ENCODE measurements at regions not wholly inside any gene's neighbourhood (a gene's known extent, or its start where the extent isn't known, plus 50 kb on each side); places are given as distances from the start of the nearest gene placed in this dataset.

DNA sequence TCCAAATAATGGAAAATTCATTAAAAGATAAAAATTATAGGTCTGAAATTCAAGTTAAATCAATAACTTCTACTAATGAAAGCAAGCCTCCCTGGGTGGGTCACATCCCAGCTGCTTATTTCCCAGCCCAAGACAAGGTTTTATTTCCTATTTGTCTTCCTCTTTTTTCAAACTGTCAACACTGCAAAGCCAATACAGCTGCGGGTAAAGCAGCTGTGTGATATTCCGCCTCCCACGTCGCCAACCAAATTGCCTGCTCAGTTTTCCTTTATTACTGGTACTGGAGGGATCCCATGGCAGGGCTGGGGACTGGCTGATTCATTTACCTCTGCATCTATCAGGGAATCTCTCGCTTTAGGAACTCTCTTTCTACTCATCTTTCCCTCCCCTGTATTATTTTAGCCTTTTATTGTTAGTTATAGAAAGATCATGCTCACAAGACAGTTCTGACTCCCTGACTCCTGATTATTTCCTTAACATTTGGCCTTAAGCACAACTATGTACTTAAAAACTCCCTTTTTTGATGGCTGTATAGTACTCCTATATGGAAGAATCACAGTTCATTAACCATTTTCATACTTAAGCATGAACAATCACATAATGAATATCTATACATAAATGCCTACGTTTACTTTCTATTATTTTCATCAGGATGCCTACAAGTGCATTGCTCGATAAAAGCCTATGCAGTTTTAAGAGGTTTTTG lies 253.1 kb downstream of the CDCA7 start:
- H3K4me3 ChIP-seq (ENCODE audit: low read depth, low read length) = no peak overlapping the region
- TF ChIP-seq, protein P1, sequence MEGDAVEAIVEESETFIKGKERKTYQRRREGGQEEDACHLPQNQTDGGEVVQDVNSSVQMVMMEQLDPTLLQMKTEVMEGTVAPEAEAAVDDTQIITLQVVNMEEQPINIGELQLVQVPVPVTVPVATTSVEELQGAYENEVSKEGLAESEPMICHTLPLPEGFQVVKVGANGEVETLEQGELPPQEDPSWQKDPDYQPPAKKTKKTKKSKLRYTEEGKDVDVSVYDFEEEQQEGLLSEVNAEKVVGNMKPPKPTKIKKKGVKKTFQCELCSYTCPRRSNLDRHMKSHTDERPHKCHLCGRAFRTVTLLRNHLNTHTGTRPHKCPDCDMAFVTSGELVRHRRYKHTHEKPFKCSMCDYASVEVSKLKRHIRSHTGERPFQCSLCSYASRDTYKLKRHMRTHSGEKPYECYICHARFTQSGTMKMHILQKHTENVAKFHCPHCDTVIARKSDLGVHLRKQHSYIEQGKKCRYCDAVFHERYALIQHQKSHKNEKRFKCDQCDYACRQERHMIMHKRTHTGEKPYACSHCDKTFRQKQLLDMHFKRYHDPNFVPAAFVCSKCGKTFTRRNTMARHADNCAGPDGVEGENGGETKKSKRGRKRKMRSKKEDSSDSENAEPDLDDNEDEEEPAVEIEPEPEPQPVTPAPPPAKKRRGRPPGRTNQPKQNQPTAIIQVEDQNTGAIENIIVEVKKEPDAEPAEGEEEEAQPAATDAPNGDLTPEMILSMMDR (IDR thresholded peaks at IDR 0.05; ENCODE audit: insufficient read depth, low read depth, low read length) = no peak
- no peak for DNase-seq (ENCODE audit: low read depth)

DNA sequence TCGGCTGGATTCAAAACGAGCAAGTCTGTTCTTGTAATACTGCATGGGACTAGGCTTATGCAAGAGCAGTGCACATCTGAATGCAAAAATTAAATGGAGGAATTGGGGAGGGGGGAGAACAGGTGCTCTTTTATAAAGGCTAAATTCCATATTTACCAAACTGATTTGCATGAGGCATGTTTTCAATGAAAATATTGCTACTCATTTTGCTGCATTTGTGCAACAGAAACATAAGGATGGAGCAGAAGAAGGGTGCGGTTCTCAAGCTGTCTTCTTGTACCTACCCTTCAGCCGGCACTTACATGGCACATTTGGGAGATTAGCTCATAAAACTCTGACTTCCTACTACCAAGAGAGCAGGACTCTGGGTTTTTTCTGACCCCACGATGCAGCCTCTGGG lies 256.4 kb downstream of the CDCA7 start:
- TF ChIP-seq, protein P1 (IDR thresholded peaks at IDR 0.05; ENCODE audit: insufficient read depth, low read depth, low read length) = no peak
- no peak overlapping the region for H3K4me3 ChIP-seq (ENCODE audit: low read depth, low read length)
- DNase-seq (ENCODE audit: low read depth) = no peak

DNA sequence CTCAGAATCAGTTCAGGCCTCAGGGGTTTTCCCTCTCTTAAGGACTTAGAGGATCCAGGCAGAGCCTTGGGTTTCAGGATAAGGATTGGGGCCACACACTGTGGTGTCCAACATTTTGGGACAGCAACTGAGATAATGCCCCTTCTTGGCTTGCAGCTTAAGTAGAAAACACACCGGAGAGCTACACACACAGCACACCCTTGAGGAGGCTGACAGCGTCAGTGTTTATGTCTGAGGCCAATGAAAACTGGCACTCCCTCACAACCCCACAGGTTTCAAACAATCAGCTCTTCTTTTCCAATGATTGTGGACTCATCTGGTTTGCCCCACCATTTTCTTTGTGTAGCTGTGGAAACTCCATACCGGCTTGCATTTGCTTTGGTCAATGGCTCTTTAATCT lies 257.7 kb downstream of the CDCA7 start:
- no peak for DNase-seq (ENCODE audit: low read depth)
- TF ChIP-seq, protein P1 (IDR thresholded peaks at IDR 0.05; ENCODE audit: insufficient read depth, low read depth, low read length) = no peak
- no peak overlapping the region for H3K4me3 ChIP-seq (ENCODE audit: low read depth, low read length)

DNA sequence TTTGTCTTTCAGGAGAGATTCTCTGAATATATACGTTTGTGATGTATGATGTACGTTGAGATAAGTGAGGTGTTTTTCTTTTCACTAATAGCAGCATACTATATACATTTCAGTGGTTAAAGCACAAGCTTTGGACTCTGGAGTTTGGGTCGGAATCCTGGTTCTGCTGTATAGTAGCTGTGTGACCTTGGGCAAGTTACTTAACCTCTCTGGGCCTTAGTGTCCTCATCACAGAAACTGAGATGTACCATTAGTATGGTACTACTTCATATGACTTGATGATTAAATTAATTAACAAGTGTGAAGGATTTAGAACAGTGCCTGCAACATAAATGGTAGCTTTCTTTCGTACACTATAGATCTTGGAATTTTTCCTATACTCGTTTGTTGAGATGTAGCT lies 258.7 kb downstream of the CDCA7 start:
- H3K4me3 ChIP-seq (ENCODE audit: low read depth, low read length) = no peak overlapping the region
- TF ChIP-seq, protein P1 (IDR thresholded peaks at IDR 0.05; ENCODE audit: insufficient read depth, low read depth, low read length) = no peak
- DNase-seq (ENCODE audit: low read depth) = no peak

DNA sequence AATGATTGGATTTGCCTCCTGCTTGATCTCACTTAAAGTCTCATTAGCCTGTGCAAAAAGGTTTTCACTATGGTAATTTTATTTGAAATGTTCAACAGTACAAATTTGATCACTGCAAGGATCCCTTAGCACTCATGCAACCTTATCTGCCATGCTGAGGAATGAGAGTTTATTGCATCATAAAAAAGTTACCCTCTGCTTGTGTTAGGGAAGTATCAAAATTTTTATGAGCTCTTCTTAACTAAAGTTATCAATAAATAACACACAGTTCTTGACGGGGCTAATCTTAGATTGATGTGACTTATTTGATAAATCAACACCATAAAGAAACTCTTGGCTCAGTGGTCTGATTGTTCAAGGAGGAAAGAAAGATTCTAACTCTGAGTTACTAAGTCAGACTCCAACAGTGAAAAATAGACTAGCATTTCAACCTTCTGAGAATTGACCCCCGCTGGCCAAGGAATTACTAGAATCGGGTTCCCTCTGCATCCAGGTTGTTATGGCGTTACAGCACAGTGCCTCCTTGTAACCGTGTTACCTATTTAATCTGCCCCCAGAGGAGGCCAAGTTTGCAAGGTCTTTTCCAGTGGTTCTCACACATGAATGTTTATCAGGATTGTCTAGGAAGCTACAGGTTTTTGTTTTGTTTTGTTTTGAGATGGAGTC lies 259.7 kb downstream of the CDCA7 start:
- no peak for DNase-seq (ENCODE audit: low read depth)
- no peak overlapping the region for H3K4me3 ChIP-seq (ENCODE audit: low read depth, low read length)
- TF ChIP-seq, protein P1 (IDR thresholded peaks at IDR 0.05; ENCODE audit: insufficient read depth, low read depth, low read length) = no peak

DNA sequence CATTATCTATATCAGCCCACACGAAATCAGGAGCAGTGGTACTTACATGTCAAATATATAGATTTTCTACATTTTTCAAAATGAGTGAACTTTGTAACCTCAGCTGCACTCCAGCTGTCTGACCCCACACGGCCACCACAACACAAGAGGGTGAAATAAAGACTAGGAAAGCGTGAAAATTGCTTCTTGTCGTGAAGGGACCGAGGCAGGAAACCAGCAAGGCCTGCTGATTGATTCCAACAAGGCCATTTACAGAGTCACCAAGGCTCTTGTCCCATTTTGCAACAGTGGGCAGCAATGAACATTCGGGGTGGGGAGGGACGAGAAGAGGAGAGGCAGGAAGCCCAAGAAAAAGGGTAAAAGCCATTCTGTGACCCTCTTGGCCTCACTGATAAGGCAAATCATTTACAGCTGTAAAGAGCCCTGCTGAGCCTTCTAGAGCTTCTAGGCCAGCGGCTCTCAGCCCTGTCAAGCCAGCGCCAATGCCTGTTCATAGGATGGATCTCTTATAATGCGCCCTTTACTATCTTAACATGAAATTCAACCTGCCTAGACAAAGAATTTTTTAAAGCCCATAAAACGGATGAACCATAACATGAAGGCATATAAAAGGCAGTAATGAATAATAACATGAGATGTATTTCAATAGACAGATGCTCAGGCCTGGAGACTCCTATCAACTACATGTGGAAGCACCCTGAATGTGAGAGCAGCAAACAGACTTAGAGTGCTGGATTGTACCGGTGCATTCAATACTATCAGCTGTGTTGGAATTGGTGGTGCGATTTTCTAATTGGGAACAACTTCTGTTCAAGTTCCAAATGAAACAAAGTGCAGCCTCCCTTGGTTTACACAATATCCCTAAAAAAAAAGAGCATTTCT lies 269.0 kb downstream of the CDCA7 start:
- TF ChIP-seq, protein P1 (IDR thresholded peaks at IDR 0.05; ENCODE audit: insufficient read depth, low read depth, low read length) = no peak
- no peak for DNase-seq (ENCODE audit: low read depth)
- H3K4me3 ChIP-seq (ENCODE audit: low read depth, low read length) = no peak overlapping the region
